Adrenal gland (tissue), 9 donors: ENCODE measurements at regions not wholly inside any gene's neighbourhood (a gene's known extent, or its start where the extent isn't known, plus 50 kb on each side); places are given as distances from the start of the nearest gene placed in this dataset.
A peak's percentile ranks its signal among the peaks of the same experiment; 100 is the strongest.

Source experiments
- DNase-seq, 7 donors: peaks; one replicate each; pipeline ENCODE4 v3.0.0-alpha.2; 2019 to 2020
- H3K27ac ChIP-seq, 5 donors: fragments of 200-600 bp; sonication (generic) in 4 of 5; 1 replicate in 3 of 5; 2 replicates in 2 of 5; pipeline versions ENCODE4 v1.5.1 to v1.8.0; 2016 to 2020; ENCODE audit warnings: mild to moderate bottlenecking in 1 of 5
- H3K27me3 ChIP-seq: fragments of 200-600 bp; 2 replicates; pipeline ENCODE4 v1.8.0; 2021
- H3K36me3 ChIP-seq, 2 donors: fragments of 200-600 bp; replicated peaks in 1 of 2; 1 replicate in 1 of 2; 2 replicates in 1 of 2; pipeline versions ENCODE4 v1.5.1 to v1.8.0; 2018 to 2022
- H3K4me1 ChIP-seq, 2 donors: fragments of 200-600 bp; replicated peaks in 1 of 2; 1 replicate in 1 of 2; 2 replicates in 1 of 2; pipeline versions ENCODE4 v1.5.1 to v1.8.0; 2018 to 2021
- H3K4me3 ChIP-seq, 4 donors: fragments of 200-600 bp; sonication (generic) in 3 of 4; one replicate each; pipeline ENCODE4 v1.5.1; 2016 to 2018
- H3K9me3 ChIP-seq, 3 donors: fragments of 200-600 bp; sonication (generic) in 1 of 3; replicated peaks in 1 of 3; 1 replicate in 2 of 3; 2 replicates in 1 of 3; pipeline versions ENCODE4 v1.5.1 to v1.8.0; 2016 to 2021
- CTCF ChIP-seq, 6 experiments: fragments of 450-650 bp in 4 of 6; fragments of 200-600 bp in 2 of 6; sonication (generic) in 1 of 6; IDR thresholded peaks; 1 replicate in 5 of 6; 2 replicates in 1 of 6; pipeline versions ENCODE4 v1.5.1 to v1.8.0; 2016 to 2021; ENCODE audit warnings: antibody characterized with exemption in 6 of 6, mild to moderate bottlenecking in 2 of 6, moderate library complexity in 1 of 6
- POLR2A ChIP-seq, 2 donors: fragments of 450-650 bp; IDR thresholded peaks; one replicate each; pipeline ENCODE4 v1.6.1; 2017; ENCODE audit warnings: antibody characterized with exemption in 2 of 2, mild to moderate bottlenecking in 2 of 2, moderate library complexity in 1 of 2
- WGBS, 4 donors: extraction: QIAGEN DNeasy Blood & Tissue Kit in 2 of 4; methylation state at CpG; one replicate each; pipeline versions ENCODE4 v1.1.5 to v1.1.7; 2013 to 2017; 5-methylcytosine and 5-hydroxymethylcytosine counted together
- intact Hi-C, 2 donors: fragments of 100-400 bp; cut with DNase I; formaldehyde crosslinking; loops; one replicate each; pipeline versions ENCODE4 v1.14.1 to v1.15.0; 2022 to 2023
- donor health status: healthy with polysubstance abuse.
- donor health status: Bipolar disorder and iron deficiency.
- donor health status: DM: yes; HTN: yes; CAD: no.
- donor health status: DM: no; HTN: no; CAD: no.
- donor health status: DM: no; HTN: no; CAD: no.

- H3K9me3 ChIP-seq, result no peaks in the 10 kb centered on the region
- peak in 6 of 7 donors; percentile 7 to 77 (median 38) for DNase-seq
- 36 to 40% (median 38%) methylated on average over 21 to 23 of the region's 23 CpGs for WGBS, 4 donors
- intact Hi-C loops, result no loop called here
- H3K36me3 ChIP-seq, result no peaks in the 10 kb centered on the region
- TF ChIP-seq CTCF (IDR thresholded peaks at IDR 0.05) (peak; percentile 33 to 57 (median 43)), POLR2A (IDR thresholded peaks at IDR 0.05) (no peak)
- H3K4me3 ChIP-seq, result no peak overlapping the region
- H3K27me3 ChIP-seq, result no peaks in the 10 kb centered on the region
- H3K27ac ChIP-seq, result no peak overlapping the region
- H3K4me1 ChIP-seq, result no peaks in the 10 kb centered on the region
Measured at GRCh38 chr17:73998653-73999645, 204.5 kb upstream of the RPL38 start.

- H3K36me3 ChIP-seq, result no peaks in the 10 kb centered on the region
- H3K9me3 ChIP-seq, result no peaks in the 10 kb centered on the region
- H3K4me3 ChIP-seq, result no peak overlapping the region
- intact Hi-C loops, result no loop called here
- 64 to 73% (median 69%) methylated on average over 3 to 5 of the region's 5 CpGs for WGBS, 4 donors
- peaks cover 5% of the 10 kb centered on the region for H3K27me3 ChIP-seq
- no peaks in the 10 kb centered on the region for H3K4me1 ChIP-seq
- no peak overlapping the region for H3K27ac ChIP-seq
- TF ChIP-seq POLR2A (IDR thresholded peaks at IDR 0.05), result no peak
- TF ChIP-seq CTCF (IDR thresholded peaks at IDR 0.05), result no peak
- DNase-seq, result no peak
Measured at GRCh38 chr17:74001145-74001544, 202.3 kb upstream of the RPL38 start.

DNA sequence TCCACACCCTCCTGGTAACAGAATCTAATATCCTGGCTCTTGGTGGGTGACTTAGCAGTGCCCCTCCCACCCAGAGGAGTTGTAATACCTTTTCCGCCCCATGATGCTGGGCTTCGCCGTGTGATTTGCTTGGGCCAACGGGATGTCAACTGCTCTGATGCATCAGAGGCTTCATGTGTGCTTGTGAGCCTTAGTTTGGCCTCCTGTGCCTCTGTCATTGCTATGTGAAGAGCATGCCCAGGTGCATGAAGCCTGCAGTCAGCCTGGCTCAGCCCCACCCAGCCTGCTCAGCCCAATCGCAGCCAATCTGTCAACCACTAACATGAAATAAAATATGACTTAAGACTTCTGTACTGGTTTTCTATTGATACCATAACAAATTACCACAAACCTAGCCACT is 201.2 kb upstream of the RPL38 start:
- Histone ChIP-seq H3K4me3 (no peak overlapping the region), H3K4me1 (no peaks in the 10 kb centered on the region), H3K27me3 (peaks cover 7% of the 10 kb centered on the region), H3K9me3 (no peaks in the 10 kb centered on the region), H3K36me3 (no peaks in the 10 kb centered on the region), H3K27ac (no peak overlapping the region)
- WGBS, 4 donors, result 91 to 92% (median 91%) methylated on average over 4 to 5 of the region's 5 CpGs
- no peak for DNase-seq
- TF ChIP-seq POLR2A (IDR thresholded peaks at IDR 0.05), result no peak
- no peak for TF ChIP-seq CTCF (IDR thresholded peaks at IDR 0.05)
- intact Hi-C loops, result no loop called here

DNA sequence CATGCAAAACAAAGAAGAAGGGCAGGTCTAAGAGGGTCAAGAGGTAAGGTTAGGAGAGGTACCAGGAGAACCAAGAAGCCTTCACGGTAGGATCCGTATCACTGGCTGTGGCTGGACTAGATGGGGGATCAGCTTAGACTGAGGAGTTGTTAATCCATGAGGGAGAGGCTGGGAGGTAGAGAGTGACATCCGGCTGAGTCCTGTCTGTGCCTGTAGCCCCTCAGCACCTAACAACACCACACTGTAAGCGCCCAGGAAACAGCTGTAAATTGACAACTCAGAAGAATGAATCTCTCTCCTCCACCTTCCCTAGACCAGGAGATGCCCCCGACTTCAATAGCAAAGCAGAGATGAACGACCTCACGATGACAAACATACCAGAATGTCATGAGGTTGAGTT is 199.4 kb upstream of the RPL38 start:
- H3K4me3 ChIP-seq, result no peak overlapping the region
- H3K4me1 ChIP-seq, result no peaks in the 10 kb centered on the region
- WGBS, 4 donors, result 64 to 72% (median 66%) methylated on average over 7 of the region's 7 CpGs
- H3K9me3 ChIP-seq, result no peaks in the 10 kb centered on the region
- H3K27me3 ChIP-seq, result peaks cover 7% of the 10 kb centered on the region
- H3K27ac ChIP-seq, result no peak overlapping the region
- intact Hi-C loops, result no loop called here
- no peak for TF ChIP-seq CTCF (IDR thresholded peaks at IDR 0.05)
- no peak for TF ChIP-seq POLR2A (IDR thresholded peaks at IDR 0.05)
- H3K36me3 ChIP-seq, result no peaks in the 10 kb centered on the region
- DNase-seq, result no peak
